Prostate gland (tissue), 2 donors: ENCODE measurements at regions not wholly inside any gene's neighbourhood (a gene's known extent, or its start where the extent isn't known, plus 50 kb on each side); places are given as distances from the start of the nearest gene placed in this dataset.

Experiments
- DNase-seq: peaks from one replicate; pipeline ENCODE4 v3.0.0-alpha.2; 2019; ENCODE audit warnings: low spot score
- H3K27ac ChIP-seq, 2 donors: fragments of 200-600 bp; sonication (generic); 2 replicates each; pipeline ENCODE4 v1.5.1; 2017 to 2019
- H3K27me3 ChIP-seq: fragments of 200-600 bp; sonication (generic); replicated peaks from 2 replicates; pipeline ENCODE4 v1.5.1; 2019; ENCODE audit not compliant: insufficient read depth
- H3K36me3 ChIP-seq, 2 donors: fragments of 200-600 bp; sonication (generic); 1 replicate in 1 of 2; 2 replicates in 1 of 2; pipeline versions ENCODE4 v1.5.1 to v1.8.1; 2017 to 2019
- H3K4me1 ChIP-seq: fragments of 200-600 bp; sonication (generic); replicated peaks from 2 replicates; pipeline ENCODE4 v1.5.1; 2019
- H3K4me3 ChIP-seq, 2 donors: fragments of 200-600 bp; sonication (generic); 2 replicates each; pipeline ENCODE4 v1.5.1; 2017 to 2019
- H3K9me3 ChIP-seq: fragments of 200-600 bp; sonication (generic); 2 replicates; pipeline ENCODE4 v1.5.1; 2017
- POLR2A ChIP-seq: fragments of 450-650 bp; IDR thresholded peaks from one replicate; pipeline ENCODE4 v1.6.1; 2016; ENCODE audit warnings: antibody characterized with exemption, mild to moderate bottlenecking
- POLR2AphosphoS5 ChIP-seq: sonication (generic); formaldehyde crosslinking; IDR thresholded peaks from one replicate; pipeline ENCODE4 v1.6.1; 2017; ENCODE audit warnings: antibody characterized with exemption
- WGBS: methylation state at CpG from one replicate; pipeline ENCODE4 v1.1.5; 2018; 5-methylcytosine and 5-hydroxymethylcytosine counted together
- intact Hi-C: fragments of 100-400 bp; cut with DNase I; formaldehyde crosslinking; loops from one replicate; pipeline ENCODE4 v1.14.2; 2022
- TF ChIP-seq, protein P1 (sequence below), 4 experiments: fragments of 200-600 bp in 2 of 4; fragments of 450-650 bp in 2 of 4; sonication (generic) in 2 of 4; IDR thresholded peaks; 1 replicate in 3 of 4; 2 replicates in 1 of 4; pipeline ENCODE4 v1.5.1; 2016 to 2019; ENCODE audit warnings: antibody characterized with exemption in 4 of 4, mild to moderate bottlenecking in 2 of 4, moderate library complexity in 2 of 4

DNA sequence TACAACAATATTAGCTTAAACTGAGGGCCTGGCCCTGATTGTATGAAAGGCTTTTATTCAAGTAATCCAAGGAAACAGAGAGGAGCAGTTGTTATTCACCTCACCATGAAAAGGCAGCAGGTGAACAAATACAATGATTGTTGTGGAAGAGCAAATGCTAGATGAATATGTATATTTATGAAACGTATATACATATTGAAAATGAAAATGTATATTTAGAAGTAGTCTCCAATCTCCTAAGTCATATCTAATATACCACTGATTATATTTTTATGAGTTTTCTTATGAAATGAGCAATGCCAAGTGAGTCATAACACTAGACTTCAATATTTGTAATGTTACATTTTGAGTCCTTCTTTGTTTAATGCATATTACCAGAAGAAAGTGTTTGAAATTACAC, 116.2 kb upstream of the KCNMB2 start:
- H3K27ac ChIP-seq = no peak overlapping the region
- WGBS = 53% methylated on average over 1 of the region's 1 CpG
- no peak for TF ChIP-seq POLR2AphosphoS5
- TF ChIP-seq, protein P1, sequence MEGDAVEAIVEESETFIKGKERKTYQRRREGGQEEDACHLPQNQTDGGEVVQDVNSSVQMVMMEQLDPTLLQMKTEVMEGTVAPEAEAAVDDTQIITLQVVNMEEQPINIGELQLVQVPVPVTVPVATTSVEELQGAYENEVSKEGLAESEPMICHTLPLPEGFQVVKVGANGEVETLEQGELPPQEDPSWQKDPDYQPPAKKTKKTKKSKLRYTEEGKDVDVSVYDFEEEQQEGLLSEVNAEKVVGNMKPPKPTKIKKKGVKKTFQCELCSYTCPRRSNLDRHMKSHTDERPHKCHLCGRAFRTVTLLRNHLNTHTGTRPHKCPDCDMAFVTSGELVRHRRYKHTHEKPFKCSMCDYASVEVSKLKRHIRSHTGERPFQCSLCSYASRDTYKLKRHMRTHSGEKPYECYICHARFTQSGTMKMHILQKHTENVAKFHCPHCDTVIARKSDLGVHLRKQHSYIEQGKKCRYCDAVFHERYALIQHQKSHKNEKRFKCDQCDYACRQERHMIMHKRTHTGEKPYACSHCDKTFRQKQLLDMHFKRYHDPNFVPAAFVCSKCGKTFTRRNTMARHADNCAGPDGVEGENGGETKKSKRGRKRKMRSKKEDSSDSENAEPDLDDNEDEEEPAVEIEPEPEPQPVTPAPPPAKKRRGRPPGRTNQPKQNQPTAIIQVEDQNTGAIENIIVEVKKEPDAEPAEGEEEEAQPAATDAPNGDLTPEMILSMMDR (IDR thresholded peaks at IDR 0.05) = no peak
- TF ChIP-seq POLR2A = no peak
- H3K4me3 ChIP-seq = no peak overlapping the region
- no peaks in the 10 kb centered on the region for H3K4me1 ChIP-seq
- no peaks in the 10 kb centered on the region for H3K36me3 ChIP-seq
- no peak for DNase-seq
- intact Hi-C loops = no loop called here
- H3K9me3 ChIP-seq = no peaks in the 10 kb centered on the region
- no peaks in the 10 kb centered on the region for H3K27me3 ChIP-seq

- H3K4me1 ChIP-seq = no peaks in the 10 kb centered on the region
- intact Hi-C loops = no loop called here
- H3K36me3 ChIP-seq = no peaks in the 10 kb centered on the region
- WGBS = 43% methylated on average over 1 of the region's 1 CpG
- TF ChIP-seq POLR2A = no peak
- TF ChIP-seq POLR2AphosphoS5 = no peak
- TF ChIP-seq, protein P1 (IDR thresholded peaks at IDR 0.05) = no peak
- no peak for DNase-seq
- H3K4me3 ChIP-seq = no peak overlapping the region
- H3K27me3 ChIP-seq = no peaks in the 10 kb centered on the region
- H3K9me3 ChIP-seq = no peaks in the 10 kb centered on the region
- H3K27ac ChIP-seq = no peak overlapping the region
Measured at GRCh38 chr3:178421069-178421468, 115.2 kb upstream of the KCNMB2 start.

DNA sequence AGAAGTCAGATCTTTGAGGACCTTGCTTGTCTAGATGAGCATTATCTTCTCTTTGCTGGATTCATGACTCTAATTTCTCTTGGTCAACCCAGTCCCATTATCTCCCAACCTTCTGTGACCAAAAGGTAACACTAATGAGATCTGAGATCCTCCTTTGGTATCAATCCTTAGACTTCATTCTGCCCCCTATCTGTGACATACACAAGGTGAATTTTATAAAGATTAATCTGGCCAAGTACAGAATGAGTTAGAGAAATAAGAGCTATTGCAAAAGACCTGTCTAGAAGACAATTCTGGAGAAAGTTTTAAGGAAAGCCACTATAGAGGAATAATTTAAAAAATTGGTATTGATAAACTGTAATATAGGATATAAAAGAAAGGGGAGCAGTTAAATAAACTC, 113.8 kb upstream of the KCNMB2 start:
- no peaks in the 10 kb centered on the region for H3K36me3 ChIP-seq
- no peaks in the 10 kb centered on the region for H3K4me1 ChIP-seq
- DNase-seq = no peak
- TF ChIP-seq POLR2AphosphoS5 (no peak), POLR2A (no peak)
- TF ChIP-seq, protein P1 (IDR thresholded peaks at IDR 0.05) = no peak
- intact Hi-C loops = no loop called here
- no peaks in the 10 kb centered on the region for H3K27me3 ChIP-seq
- no peak overlapping the region for H3K27ac ChIP-seq
- H3K4me3 ChIP-seq = no peak overlapping the region
- no peaks in the 10 kb centered on the region for H3K9me3 ChIP-seq

DNA sequence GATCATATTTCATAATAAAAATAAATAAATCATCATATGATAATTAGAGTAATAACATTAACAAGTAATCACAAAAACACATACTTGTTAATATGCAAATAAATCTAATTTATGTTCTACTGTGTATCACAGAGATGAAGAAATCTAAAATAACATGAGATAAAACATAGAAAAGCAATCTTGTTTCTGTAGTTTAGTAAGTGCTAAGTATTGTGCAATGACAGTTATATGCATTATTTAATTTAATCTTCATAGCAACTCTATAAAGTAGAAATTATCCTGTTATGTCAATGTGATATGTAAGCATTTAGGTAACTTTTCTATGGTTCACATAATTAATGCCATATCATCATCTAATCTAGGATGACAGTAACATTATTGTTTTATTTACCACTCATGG, 108.2 kb upstream of the KCNMB2 start:
- intact Hi-C loops = no loop called here
- no peaks in the 10 kb centered on the region for H3K9me3 ChIP-seq
- no peak overlapping the region for H3K27ac ChIP-seq
- no peaks in the 10 kb centered on the region for H3K4me1 ChIP-seq
- H3K36me3 ChIP-seq = no peaks in the 10 kb centered on the region
- no peak overlapping the region for H3K4me3 ChIP-seq
- DNase-seq = no peak
- H3K27me3 ChIP-seq = no peaks in the 10 kb centered on the region
- TF ChIP-seq POLR2AphosphoS5 = no peak
- TF ChIP-seq, protein P1 (IDR thresholded peaks at IDR 0.05) = no peak
- TF ChIP-seq POLR2A = no peak

GRCh38 chr3:178434206-178434805, 101.9 kb upstream of the KCNMB2 start:
- 38% methylated on average over 5 of the region's 5 CpGs for WGBS
- Histone ChIP-seq H3K4me3 (no peak overlapping the region), H3K27ac (no peak overlapping the region), H3K9me3 (no peaks in the 10 kb centered on the region), H3K36me3 (no peaks in the 10 kb centered on the region), H3K4me1 (no peaks in the 10 kb centered on the region), H3K27me3 (no peaks in the 10 kb centered on the region)
- no peak for DNase-seq
- TF ChIP-seq POLR2A = no peak
- TF ChIP-seq POLR2AphosphoS5 = no peak
- TF ChIP-seq, protein P1 (IDR thresholded peaks at IDR 0.05) = no peak
- intact Hi-C loops = no loop called here
